Type B pancreatic cell (in vitro differentiated cells): ENCODE measurements at regions not wholly inside any gene's neighbourhood (a gene's known extent, or its start where the extent isn't known, plus 50 kb on each side); places are given as distances from the start of the nearest gene placed in this dataset.
A peak's percentile ranks its signal among the peaks of the same experiment; 100 is the strongest.
"Not testable (repeated sequence)": the region's sequence is repeated elsewhere in the genome, so short reads cannot be mapped to it uniquely, and the experiment has no call there.

Source experiments
- DNase-seq: peaks from one replicate; pipeline ENCODE4 v3.0.0; 2021; ENCODE audit warnings: mixed read lengths; ENCODE audit not compliant: unreplicated experiment; ENCODE audit errors: extremely low spot score
- H3K27ac Mint-ChIP-seq: 2 replicates; pipeline ENCODE4 v1.8.0; 2021; ENCODE audit warnings: mild to moderate bottlenecking, mixed read lengths
- H3K27me3 Mint-ChIP-seq: 2 replicates; pipeline ENCODE4 v1.8.0; 2021; ENCODE audit warnings: mixed read lengths
- H3K36me3 Mint-ChIP-seq: 2 replicates; pipeline ENCODE4 v1.8.0; 2021; ENCODE audit warnings: mixed read lengths
- H3K4me1 Mint-ChIP-seq: one replicate; pipeline ENCODE4 v1.8.0; 2021; ENCODE audit warnings: mixed read lengths; ENCODE audit not compliant: unreplicated experiment
- H3K4me3 Mint-ChIP-seq: 2 replicates; pipeline ENCODE4 v1.8.0; 2021; ENCODE audit warnings: mild to moderate bottlenecking, mixed read lengths
- H3K9me3 Mint-ChIP-seq: 2 replicates; pipeline ENCODE4 v1.8.0; 2021; ENCODE audit warnings: mixed read lengths
- TF ChIP-seq, protein P1 (sequence below): fragments of 200-600 bp; sonication (generic); conservative IDR thresholded peaks from 2 replicates; pipeline ENCODE4 v1.5.0; 2021; ENCODE audit warnings: antibody characterized with exemption, mild to moderate bottlenecking

DNA sequence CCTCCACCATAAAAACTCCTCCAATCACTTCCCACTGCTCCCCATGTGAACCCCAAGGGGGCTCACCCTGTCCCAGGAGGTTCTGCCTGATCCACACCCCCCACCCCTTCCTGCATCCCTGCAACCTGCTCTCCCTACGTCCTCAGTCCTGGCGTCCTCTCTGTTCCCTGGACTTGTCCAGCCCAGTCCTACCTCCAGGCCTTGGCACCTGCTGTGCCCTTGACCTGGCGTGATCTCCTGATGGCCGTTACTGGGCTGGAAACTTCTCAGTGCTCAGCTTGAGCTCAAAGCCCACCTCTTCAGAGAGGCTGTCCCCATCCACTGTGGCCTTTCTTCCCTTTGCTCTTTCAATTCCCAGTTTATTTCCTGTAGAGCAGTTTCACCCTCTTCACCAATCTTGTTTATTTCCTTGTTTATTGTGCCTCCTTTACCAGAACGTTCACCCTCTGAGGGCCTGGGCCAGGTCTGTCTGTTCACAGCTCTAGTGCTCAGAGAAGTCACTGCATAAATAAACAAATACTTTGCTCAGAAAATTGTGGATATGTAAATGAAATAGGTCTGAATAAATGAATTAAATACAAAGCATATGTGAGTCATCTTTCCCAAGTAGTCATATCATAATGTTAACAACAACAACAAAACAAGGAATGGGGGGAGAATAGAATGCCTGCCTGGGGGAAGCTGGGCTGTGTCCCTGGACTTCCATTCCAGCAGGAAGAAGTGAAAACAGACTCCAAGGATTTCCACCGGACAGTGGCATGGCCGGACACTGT lies 175.7 kb upstream of the SULF2 start:
- Mint-ChIP-seq H3K9me3 (no peaks in the 10 kb centered on the region), H3K27ac (no peak overlapping the region), H3K27me3 (peaks cover 8% of the 10 kb centered on the region), H3K4me1 (peaks cover 47% of the 10 kb centered on the region), H3K4me3 (no peak overlapping the region), H3K36me3 (no peaks in the 10 kb centered on the region)
- TF ChIP-seq, protein P1, sequence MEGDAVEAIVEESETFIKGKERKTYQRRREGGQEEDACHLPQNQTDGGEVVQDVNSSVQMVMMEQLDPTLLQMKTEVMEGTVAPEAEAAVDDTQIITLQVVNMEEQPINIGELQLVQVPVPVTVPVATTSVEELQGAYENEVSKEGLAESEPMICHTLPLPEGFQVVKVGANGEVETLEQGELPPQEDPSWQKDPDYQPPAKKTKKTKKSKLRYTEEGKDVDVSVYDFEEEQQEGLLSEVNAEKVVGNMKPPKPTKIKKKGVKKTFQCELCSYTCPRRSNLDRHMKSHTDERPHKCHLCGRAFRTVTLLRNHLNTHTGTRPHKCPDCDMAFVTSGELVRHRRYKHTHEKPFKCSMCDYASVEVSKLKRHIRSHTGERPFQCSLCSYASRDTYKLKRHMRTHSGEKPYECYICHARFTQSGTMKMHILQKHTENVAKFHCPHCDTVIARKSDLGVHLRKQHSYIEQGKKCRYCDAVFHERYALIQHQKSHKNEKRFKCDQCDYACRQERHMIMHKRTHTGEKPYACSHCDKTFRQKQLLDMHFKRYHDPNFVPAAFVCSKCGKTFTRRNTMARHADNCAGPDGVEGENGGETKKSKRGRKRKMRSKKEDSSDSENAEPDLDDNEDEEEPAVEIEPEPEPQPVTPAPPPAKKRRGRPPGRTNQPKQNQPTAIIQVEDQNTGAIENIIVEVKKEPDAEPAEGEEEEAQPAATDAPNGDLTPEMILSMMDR = no peak
- no peak for DNase-seq

DNA sequence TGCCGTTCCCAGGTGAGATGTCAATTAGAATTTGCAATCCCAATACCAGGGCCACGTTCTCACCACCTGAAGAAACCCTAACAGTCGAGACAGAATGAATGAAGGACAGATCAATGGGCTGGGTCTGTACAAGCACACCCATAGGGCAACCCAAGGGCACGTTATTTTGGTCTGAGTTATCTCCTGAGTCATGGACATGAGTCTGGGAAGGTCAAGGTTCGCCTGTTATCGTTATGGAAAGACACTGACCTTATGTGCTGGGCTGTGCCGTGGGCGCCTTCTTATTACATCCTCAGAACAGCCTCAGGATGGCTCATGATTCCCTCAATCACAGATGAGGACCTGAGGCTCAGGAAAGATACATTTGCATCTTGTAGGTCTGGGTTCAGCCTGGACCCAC lies 175.0 kb upstream of the SULF2 start:
- DNase-seq = no peak
- Mint-ChIP-seq H3K27ac (no peak overlapping the region), H3K9me3 (no peaks in the 10 kb centered on the region), H3K36me3 (no peaks in the 10 kb centered on the region), H3K27me3 (peaks cover 14% of the 10 kb centered on the region), H3K4me3 (no peak overlapping the region), H3K4me1 (peaks cover 53% of the 10 kb centered on the region)
- TF ChIP-seq, protein P1 = no peak

DNA sequence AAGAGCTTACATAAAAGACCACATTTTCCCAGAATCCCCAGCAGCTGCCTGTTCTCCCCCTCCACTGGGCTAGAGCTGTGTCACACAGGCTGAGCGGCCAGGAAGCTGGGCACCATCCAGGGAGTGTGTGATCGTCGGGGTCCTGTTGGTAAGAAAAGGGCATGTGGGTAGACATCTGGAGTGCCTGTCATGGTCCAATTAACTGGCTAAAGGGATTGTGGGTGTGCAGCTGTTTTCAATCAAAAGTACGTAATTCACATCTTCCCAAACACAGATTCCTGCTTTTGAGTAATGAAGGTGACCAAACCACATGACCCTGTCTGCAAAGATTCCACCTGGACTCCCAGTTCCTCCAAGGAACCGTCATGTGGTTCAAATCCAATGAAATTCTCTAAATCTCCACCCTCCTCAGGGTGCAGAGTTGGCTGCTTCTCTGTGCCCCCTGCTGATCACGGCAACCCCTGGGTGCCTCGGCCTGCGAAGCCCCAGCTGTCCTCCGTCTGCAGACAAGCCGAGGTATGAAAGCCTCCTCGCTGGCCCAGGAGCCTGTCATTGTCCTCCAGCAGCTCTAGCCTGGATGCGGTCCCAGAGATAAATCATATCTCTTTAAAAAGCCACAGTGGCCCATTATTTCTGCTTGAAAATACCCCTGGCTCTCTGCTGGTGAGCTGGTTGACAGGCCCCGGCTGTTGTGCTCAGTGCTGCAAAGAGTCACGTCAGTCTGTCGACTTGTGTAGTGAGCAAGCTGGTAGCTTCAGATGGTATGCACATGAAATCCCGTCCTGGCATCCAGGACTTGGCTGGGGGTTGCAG lies 172.9 kb upstream of the SULF2 start:
- not testable (repeated sequence) for H3K4me3 Mint-ChIP-seq, H3K36me3 Mint-ChIP-seq, DNase-seq, H3K9me3 Mint-ChIP-seq, H3K27ac Mint-ChIP-seq
- peaks cover 28% of the 10 kb centered on the region for H3K27me3 Mint-ChIP-seq
- H3K4me1 Mint-ChIP-seq = peaks cover 58% of the 10 kb centered on the region

DNA sequence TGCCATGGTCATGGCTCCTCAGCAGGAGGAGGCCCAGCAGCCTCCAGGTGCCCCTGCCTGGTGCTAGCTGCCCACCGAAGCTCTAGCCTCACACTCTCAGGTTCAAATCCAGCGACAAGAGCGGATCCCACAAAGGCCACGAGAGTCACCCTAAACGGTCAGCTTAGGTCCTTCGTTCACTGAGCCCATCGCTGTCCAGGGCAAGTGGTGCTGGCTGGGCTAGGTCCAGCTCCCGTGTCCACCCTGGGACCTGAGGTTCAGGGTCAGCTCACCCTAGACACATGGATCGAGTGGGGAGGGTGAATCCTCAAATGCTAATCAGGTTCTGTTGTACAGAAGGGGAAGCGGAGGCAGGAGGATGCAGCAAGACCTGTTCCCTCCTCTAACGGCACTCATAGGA lies 171.9 kb upstream of the SULF2 start:
- no peak overlapping the region for H3K4me3 Mint-ChIP-seq
- no peak overlapping the region for H3K27ac Mint-ChIP-seq
- peaks cover 51% of the 10 kb centered on the region for H3K4me1 Mint-ChIP-seq
- no peaks in the 10 kb centered on the region for H3K36me3 Mint-ChIP-seq
- H3K9me3 Mint-ChIP-seq = no peaks in the 10 kb centered on the region
- no peak for DNase-seq
- TF ChIP-seq, protein P1 = no peak
- peaks cover 32% of the 10 kb centered on the region for H3K27me3 Mint-ChIP-seq

DNA sequence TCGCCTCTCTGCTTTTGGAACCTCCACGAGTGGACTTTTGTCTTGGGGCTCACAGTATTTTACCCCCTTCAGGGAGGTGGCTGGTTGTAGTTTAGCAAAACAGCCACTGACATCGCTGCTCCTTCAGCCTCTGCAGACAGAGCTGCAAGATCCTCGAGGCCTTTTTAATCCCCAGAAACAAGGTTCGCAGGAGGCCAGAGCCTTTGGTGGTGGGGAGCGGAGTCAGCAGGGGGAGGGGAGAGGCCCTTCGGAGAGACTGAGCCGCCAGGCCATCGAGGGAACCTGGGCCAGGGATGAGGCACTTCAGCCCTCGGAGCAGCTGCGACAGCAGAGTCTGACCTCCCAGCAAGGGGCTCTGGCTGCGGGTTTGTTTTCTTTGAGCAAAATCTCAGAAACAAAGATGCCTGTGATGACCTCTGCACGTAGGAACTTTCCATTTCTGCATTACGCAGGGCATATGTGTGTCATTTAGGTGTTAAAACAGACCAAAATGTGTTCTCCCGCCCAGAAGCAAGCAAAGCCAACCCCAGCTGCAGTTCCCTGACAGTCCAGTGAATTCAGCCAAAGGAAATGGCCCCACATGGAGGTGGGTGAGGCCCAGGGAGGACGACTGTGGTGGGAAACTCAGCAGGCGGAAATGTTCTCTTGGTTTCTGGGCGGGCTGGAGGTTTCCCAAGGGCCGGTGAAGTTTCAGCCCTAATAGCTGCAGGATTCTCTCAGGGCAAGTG lies 171.2 kb upstream of the SULF2 start:
- Mint-ChIP-seq H3K9me3 (no peaks in the 10 kb centered on the region), H3K4me1 (peaks cover 48% of the 10 kb centered on the region), H3K27ac (no peak overlapping the region), H3K36me3 (no peaks in the 10 kb centered on the region), H3K4me3 (peak overlapping the region; percentile 41), H3K27me3 (peaks cover 32% of the 10 kb centered on the region)
- DNase-seq = no peak
- TF ChIP-seq, protein P1 = peak; percentile 1
